HT-29 (cell line): ENCODE measurements at regions not wholly inside any gene's neighbourhood (a gene's known extent, or its start where the extent isn't known, plus 50 kb on each side); places are given as distances from the start of the nearest gene placed in this dataset.
"Not testable (repeated sequence)": the region's sequence is repeated elsewhere in the genome, so short reads cannot be mapped to it uniquely, and the experiment has no call there.

Experiments used
- DNase-seq: peaks from one replicate; pipeline ENCODE4 v3.0.0-alpha.2; 2015; ENCODE audit warnings: low spot score

DNA sequence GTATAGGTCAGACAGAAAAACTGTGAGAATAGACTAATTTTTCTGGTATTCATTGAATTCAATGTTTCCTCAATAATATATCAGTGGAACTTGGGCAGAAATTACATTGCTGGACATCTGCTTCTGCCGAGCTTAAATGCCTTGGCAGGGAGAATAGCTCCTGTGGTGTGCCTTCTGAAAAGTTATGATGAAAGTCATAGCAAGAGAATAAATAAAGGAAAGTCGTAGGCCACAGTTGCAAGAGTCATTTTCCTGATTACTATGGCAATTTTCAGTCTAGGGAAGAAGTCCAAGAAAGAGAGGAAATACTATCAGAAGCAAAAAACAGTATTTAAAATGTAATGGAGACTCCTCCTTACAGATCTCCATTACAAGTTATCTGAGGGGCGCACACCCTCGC, 1596.1 kb upstream of the WWC1 start:
- no peak for DNase-seq

DNA sequence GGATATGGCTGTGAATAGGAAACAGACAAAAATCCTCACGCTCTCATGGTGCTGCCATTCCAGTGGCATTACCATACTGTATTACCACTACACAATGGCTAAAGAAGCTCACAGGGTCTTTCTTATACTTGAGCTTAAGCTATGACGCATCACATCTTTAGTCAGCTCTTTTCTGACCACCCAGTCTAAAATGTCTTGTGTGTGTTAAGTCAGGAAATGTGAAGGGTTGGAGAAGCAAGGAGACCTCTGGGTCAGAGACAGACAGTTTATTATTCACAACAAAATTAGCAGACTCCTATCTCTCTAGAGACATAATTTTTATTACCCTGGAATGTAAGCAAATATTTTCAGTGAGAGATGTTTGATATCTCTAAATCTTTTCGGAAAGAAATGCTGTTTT, 1583.2 kb upstream of the WWC1 start:
- no peak for DNase-seq

- DNase-seq: no peak
Measured at GRCh38 chr5:166709691-166710090, 1581.8 kb upstream of the WWC1 start.

DNA sequence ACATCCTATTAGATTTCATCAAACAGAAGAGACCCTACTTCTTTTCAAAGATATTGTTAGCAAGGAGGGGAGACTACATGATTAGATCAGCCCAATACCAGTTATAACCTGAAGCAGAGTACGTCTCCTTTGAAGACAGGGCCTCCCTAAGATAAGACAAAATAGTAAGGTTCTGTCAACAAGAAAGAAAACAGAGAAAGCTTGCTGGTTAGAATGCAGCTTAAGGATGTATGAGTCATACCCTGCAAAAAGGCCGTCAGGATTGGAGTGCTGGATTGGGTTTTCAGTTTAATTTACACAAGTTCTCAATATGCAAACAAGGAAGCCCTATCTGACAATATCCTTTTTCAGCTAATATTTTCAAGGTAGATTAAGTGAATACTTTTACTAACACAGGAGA, 1581.2 kb upstream of the WWC1 start:
- DNase-seq: no peak

DNA sequence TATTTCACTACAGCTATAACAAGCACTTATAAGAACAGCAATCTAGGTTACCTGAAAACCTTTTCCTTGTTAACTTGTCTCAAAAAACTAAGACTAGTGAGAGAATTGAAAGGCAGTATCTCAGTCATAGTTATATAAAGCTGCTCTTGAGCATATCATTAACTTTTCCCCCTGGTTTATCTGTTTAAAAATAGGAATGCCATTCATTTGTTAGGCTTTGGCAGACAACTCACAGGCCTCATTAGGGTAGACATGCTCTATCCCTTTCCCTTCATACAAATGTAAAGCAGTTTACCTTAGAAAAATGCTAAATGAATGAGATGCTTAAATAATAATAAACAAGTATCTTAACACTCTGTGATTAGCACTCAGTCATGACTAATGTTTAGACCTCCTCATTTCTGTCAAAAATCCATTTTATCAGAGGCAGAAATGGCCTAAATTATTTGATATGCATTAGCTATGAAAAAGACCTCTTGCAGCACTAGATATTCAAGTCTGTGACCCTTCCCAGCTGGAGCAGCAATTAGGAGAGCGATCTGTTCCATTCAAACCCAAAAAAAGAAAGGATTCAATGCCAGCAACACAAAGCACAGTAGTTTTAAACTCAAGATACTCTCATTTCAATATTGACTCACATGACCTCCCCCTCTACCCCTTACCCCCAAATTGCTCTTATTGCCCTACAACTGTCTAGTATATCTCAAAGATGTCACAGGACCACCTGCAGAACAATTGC, 1578.8 kb upstream of the WWC1 start:
- no peak for DNase-seq

DNA sequence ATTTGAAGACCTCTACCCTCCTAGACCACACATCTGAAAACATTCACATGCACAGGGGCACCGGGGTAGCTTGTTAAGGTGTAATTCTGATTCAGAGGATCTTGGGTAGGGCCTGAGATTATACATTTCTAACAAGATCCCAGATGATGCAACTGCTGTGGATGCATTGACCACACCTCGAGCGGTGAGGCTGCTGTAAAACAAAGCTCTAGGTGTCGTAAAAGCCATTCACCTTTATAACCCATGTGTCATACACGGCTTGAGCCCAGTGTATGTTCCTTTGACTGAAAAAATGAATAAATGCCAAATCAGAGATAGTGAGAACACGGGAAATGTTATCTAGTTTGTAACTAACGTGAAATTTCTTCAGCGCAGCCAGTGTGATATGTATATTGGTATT, 1578.2 kb upstream of the WWC1 start:
- DNase-seq: no peak

- no peak for DNase-seq
Measured at GRCh38 chr5:166716856-166717492, 1574.5 kb upstream of the WWC1 start.

DNA sequence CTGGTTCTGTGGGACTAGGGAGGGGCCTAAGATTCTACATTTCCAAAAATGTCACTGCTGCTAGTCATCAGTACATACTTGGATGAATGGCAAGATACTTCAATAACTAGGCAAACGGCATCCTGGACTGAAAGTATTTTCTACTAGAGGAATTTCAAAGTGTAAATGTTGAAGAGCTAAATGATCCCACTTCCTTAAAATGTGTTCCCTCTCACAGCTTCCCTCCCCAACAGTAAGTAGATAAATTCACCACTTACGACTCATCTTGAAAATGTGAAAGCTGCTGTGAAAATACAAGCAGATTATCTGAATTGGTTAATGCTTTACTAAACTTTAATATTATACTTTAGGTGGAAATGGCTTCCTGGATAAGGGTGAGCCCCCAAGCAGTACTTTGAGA, 1571.5 kb upstream of the WWC1 start:
- no peak for DNase-seq

GRCh38 chr5:166722939-166723338, 1568.5 kb upstream of the WWC1 start:
- no peak for DNase-seq

- no peak for DNase-seq
Measured at GRCh38 chr5:166724284-166724683, 1567.2 kb upstream of the WWC1 start.

- DNase-seq: no peak
Measured at GRCh38 chr5:166725593-166725992, 1565.9 kb upstream of the WWC1 start.

DNA sequence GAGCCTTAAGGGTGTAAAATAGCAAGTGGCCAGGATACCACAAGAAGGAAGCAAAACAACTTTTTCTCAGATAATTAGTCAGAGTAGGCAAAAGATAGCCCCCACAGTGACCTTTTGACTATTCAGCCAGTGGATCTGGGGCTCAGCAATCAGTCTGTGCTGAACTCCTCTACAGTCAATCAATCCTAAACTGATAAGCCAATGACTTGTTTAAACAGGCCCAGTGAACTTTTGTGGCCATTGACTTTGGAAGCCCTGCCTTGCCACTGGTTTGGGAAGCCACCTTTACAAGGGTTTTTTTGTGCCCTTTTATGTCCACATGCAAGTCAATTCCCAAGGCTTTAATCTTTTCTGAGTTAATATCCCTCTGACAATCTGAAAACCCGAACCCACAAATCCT, 1565.0 kb upstream of the WWC1 start:
- DNase-seq: no peak

DNA sequence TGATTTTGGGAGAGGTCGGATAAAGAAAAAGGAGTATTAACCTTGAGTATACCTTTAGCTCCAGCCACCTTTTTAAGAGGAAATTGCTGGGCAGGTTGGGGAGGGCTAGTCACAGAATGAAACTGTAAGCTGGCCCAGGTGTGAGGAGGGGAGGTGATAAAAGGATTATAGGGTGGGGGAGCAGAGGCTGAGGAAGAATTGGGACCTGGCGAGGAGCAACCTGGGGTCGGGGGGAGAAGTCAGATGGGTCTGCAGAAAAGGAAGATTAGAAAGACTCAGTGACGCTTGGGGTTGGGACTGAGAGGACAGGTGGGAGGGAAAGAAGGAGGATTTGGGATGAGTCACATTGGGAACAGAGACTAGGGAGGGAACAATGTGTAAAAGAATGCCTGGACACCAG, 1548.5 kb upstream of the WWC1 start:
- DNase-seq: not testable (repeated sequence)

DNA sequence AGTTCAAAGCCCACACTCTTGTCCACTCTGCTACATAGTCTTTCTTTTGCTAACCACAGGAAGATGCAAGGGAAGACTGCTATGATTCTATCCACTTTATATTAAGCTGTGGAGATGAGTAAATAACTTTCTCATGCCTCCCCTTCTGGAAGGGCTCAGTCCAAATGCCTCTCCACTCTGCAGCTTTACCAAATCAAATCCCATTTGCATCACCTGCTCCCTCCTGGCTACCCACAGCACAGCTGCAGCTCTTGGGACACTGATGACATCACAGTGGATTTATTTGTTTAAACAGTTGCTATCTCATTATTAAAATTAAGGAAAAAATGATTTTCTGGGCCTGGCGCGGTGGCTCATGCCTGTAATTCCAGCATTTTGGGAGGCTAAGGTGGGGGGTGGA, 1544.9 kb upstream of the WWC1 start:
- DNase-seq: no peak

- no peak for DNase-seq
Measured at GRCh38 chr5:166750376-166750775, 1541.1 kb upstream of the WWC1 start.

DNA sequence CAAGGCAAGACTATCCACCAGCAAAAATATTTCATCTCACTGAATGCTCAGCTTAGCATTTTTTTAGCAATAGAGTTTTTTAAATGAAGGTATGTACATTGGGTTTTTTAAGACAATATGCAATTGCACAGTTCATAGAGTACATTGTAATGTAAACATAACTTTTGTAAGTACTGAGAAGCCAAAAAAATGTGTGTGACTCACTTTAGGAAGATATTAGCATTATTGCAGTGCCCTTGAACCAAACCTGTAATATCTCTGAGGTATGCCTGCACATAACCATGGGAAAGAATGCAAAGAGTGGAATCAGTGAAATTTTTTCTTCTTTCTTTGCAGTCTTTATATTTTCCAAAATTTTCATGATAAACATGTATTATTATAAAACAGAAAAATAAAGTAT, 1533.3 kb upstream of the WWC1 start:
- no peak for DNase-seq

DNA sequence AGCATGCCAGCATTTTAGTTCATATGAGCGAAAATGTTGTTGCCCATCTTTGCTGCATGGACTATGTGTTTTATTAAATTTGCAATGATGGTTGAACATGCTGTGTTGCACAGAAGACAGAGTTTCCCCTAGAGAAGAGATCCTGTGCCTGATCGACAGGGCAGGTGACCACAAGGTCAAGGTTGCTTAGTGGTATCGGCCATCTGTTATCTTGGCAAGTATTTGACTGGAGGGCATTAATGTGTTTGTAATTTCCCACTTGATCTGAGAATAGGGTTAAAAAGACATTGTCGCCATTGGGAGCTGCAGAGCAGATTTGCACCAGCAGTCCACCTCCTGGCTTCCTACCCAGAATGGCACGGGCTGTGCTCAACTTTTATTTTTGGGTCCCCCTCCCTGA, 1523.6 kb upstream of the WWC1 start:
- no peak for DNase-seq

GRCh38 chr5:166768536-166768935, 1522.9 kb upstream of the WWC1 start:
- DNase-seq: no peak

DNA sequence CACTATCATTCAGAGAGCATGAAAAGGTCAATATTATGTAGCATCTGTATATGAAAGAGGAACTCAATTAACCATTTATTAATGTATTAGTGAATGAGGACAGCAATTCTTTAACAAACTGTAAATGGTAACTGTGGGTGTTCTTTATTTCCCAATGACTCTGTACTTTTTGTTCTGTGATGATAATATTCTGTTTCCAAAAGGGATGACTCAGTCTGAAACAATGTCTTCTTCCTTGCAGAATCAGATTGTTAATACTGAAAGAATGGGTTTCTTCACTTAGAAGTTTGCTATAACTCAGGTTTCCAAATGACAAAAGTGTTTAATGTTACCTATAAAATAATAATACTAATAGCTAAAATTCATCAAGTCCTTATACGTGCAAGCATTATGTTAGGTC, 1518.7 kb upstream of the WWC1 start:
- no peak for DNase-seq

- no peak for DNase-seq
Measured at GRCh38 chr5:166781737-166782136, 1509.7 kb upstream of the WWC1 start.

DNA sequence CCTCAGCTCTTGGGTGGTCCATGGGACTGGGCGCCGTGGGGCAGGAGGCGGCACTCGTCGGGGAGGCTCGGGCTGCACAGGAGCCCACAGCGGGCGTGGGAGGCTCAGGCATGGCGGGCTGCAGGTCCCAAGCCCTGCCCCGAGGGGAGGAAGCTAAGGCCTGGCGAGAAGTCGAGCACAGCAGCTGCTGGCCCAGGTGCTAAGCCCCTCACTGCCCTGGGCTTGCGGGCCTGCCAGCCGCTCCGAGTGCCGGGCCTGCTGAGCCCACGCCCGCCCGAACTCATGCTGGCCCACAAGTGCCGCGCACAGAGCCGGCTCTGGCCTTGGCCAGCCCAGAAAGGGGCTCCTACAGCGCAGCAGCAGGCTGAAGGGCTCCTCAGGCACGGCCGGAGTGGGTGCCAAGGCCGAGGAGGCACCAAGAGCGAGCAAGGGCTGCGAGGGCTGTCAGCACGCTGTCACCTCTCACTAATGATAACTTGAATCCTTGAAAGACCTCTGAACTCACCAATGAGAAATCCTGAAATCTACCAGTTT, 1506.8 kb upstream of the WWC1 start:
- DNase-seq: no peak

GRCh38 chr5:166786178-166786577, 1505.3 kb upstream of the WWC1 start:
- DNase-seq: no peak

DNA sequence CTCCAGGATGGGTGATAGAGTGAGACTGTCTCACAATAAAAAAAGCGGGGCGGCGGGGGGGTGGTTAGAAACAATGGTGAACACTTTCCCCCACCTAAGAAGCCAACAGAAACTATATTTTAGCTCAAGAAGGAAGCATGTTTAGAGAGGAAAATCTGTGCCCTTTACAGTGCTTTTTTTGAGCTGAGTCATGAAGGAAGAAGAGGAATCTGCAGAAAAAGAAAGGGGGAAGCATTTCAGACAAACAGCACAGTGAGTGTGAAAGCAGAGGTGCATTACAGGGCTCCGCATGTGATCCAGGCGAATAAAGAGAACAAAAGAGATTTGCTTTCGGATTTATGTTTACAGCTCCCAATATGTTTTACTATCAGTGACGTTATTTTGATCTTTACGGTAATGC, 1504.6 kb upstream of the WWC1 start:
- no peak for DNase-seq
